D721Med (cell line): ENCODE measurements at regions not wholly inside any gene's neighbourhood (a gene's known extent, or its start where the extent isn't known, plus 50 kb on each side); places are given as distances from the start of the nearest gene placed in this dataset.
"Not testable (repeated sequence)": the region's sequence is repeated elsewhere in the genome, so short reads cannot be mapped to it uniquely, and the experiment has no call there.

ENCODE experiments used
- DNase-seq: peaks from one replicate; pipeline ENCODE4 v3.0.0; 2011; ENCODE audit warnings: low spot score; ENCODE audit not compliant: insufficient read length
- FAIRE-seq: peaks from 2 replicates; lab custom pipeline; 2011; peaks lifted over from hg19 to GRCh38; lab: Jason Lieb, UNC
- TF ChIP-seq, protein P1 (sequence below): IDR thresholded peaks from 2 replicates; pipeline ENCODE4 v1.5.1; 2012; ENCODE audit warnings: mild to moderate bottlenecking, control low read depth; ENCODE audit not compliant: insufficient read depth; ENCODE audit errors: missing control alignments

DNA sequence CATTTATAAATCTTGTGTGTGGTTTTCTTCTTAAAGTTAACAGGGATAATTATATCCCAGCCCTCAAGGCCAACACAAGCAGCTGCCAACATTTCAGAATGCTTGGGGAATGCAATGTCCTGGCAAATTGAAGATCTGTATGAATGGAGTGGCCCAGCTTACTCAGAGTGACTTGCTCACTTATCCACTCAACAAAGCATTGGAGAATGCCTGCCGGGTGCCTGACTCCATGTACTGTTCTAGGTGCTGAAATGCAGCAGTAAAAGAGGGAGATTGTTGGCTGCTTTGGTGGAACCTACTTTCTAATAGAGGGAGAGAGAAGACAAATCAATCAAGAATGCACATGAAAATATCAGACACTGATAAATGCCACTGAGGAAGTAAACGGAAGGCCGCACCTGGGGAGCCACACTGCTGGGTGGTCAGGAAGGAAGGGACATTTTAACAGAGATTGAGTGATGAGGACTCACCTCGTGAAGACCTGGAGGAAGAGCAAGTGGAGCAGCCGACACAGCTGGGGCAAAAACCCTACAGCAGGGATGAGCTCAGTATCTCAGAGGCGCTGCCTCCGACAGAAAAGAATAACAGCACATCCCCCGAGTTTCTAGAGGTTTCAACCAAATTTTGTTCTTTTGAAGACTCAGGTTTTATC lies 61.2 kb upstream of the VASH1 start:
- DNase-seq: no peak
- no peak for FAIRE-seq
- TF ChIP-seq, protein P1, sequence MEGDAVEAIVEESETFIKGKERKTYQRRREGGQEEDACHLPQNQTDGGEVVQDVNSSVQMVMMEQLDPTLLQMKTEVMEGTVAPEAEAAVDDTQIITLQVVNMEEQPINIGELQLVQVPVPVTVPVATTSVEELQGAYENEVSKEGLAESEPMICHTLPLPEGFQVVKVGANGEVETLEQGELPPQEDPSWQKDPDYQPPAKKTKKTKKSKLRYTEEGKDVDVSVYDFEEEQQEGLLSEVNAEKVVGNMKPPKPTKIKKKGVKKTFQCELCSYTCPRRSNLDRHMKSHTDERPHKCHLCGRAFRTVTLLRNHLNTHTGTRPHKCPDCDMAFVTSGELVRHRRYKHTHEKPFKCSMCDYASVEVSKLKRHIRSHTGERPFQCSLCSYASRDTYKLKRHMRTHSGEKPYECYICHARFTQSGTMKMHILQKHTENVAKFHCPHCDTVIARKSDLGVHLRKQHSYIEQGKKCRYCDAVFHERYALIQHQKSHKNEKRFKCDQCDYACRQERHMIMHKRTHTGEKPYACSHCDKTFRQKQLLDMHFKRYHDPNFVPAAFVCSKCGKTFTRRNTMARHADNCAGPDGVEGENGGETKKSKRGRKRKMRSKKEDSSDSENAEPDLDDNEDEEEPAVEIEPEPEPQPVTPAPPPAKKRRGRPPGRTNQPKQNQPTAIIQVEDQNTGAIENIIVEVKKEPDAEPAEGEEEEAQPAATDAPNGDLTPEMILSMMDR: no peak

DNA sequence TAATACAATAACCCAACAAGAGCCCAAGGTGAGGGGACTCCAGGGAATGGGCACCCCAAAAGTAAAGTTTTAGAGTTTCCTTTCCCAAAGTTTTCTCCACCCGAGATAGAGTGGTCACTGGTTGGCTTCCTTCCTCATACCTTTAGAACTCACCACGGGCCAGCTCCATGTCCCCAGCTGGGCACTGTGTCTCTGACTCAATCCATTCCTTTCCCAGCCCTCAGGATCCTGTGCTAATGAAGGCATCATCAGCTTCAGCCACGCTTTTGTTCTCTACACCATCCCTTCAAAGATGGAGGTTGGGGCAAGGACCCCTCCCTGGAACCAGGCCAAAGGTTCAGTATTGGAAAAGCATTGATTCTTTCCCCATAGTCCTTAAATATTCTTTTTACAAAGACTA lies 59.8 kb upstream of the VASH1 start:
- TF ChIP-seq, protein P1: no peak
- DNase-seq (no peak), FAIRE-seq (no peak)

DNA sequence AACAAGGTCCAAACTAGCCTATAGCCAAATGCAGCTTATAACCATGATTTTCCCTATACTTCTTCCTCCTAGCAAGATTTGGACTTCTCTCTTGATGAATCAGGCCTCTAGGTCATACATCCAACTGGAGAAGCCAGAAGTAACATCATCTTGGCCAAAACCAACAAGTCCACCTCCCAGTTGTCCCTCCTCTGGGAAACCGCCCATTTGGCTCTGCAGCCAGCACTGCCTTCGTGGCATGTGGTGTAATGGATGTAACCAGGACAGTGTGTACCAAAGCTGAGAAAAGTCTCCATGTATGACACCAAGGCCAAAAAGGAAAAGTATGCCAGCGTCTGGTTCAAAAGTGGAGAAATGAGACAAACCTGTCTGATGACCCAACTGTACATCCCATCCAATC lies 59.3 kb upstream of the VASH1 start:
- FAIRE-seq (no peak), DNase-seq (no peak)
- TF ChIP-seq, protein P1: no peak

DNA sequence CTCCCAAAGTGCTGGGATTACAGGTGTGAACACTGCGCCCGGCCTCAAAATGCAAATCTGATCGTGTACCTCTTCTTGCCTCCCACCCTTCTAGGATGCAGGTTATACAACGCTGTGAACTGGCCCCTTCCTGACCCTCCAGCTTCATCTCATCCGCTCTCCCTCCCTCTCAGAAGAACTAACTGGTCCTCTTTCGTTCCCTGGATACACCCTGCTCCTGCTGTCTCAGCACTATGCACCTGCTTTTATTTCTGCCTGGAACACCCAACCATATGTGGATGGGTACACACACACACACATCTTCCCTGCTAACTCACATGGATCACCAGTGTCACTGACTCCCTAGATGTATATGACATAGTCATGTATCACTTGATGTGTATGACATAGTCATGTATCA lies 56.1 kb upstream of the VASH1 start:
- FAIRE-seq (no peak), DNase-seq (no peak)
- TF ChIP-seq, protein P1: no peak

DNA sequence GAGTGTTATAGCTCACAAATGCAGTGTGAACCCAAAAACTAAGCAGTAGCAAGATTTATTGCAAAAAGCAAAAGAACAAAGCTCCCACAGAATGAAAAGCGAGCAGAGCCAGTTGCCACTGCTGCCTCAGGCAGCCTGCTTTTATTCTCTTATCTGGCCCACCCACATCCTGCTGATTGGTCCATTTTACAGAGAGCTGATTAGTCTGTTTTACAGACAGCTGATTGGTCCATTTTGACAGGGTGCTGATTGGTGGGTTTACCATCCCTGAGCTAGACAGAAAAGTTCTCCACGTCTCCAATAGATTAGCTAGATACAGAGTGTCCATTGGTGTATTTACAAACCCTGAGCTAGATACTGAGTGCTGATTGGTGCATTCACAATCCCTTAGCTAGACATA lies 55.1 kb upstream of the VASH1 start:
- not testable (repeated sequence) for DNase-seq, FAIRE-seq

DNA sequence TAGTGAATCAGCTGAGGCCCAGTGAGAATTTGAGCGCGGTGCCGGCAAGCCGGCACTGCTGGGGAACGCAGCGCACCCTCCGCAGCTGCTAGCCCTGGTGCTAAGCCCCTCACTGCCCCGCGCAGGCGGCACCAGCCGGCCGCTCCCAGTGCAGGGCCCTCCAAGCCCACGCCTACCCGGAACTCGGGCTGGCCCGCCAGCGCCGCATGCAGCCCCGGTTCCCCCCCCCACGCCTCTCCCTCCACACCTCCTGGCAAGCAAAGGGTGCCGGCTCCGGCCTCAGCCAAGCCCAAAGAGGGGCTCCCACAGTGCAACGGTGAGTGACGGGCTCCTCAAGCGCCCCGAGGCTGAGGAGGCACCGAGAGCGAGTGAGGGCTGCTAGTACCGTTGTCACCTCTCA lies 54.5 kb upstream of the VASH1 start:
- TF ChIP-seq, protein P1: no peak
- no peak for DNase-seq
- no peak for FAIRE-seq

DNA sequence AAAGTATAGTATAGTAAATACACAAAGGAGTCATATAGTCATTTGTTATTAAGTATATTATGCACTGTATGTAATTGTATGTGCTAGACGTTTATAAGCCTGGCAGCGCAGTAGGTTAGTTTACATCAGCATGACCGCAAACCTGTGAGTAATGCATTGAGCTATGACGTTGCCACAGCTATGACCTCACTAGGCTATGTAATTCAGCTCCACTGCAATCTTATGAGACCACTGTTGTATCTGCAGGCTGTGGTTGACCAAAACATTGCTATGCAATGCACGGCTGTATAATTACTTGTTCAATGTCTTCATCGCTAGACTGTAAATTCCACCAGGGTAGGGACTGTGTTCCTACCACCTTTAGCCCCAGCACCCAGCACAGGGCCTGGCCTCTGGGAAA lies 53.2 kb upstream of the VASH1 start:
- DNase-seq: no peak
- FAIRE-seq: no peak
- TF ChIP-seq, protein P1: no peak

DNA sequence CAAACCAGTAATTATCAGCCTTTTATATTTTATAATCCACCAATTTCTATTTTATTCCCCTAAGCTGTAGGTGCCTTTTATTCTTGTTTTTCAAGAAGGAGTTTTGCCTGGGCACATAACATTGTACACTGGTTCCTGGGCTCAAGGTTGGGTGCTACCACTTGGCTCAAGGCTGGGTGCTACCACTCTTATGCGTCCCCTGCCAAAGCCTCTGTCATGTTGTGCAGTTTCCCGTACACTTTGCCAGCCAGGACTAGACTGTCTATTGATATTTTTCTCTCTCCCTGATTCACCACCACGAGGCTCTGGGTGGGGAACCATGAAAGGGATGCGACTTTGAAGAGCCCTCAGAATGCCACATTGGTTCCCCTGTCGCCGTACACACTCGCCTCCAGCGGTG lies 52.5 kb upstream of the VASH1 start:
- no peak for FAIRE-seq
- TF ChIP-seq, protein P1: no peak

More for the DNA sequence above, 52.5 kb upstream of the VASH1 start:
- DNase-seq: no peak
